GM18507 (cell line): ENCODE measurements at regions not wholly inside any gene's neighbourhood (a gene's known extent, or its start where the extent isn't known, plus 50 kb on each side); places are given as distances from the start of the nearest gene placed in this dataset.
"Not testable (repeated sequence)": the region's sequence is repeated elsewhere in the genome, so short reads cannot be mapped to it uniquely, and the experiment has no call there.

ENCODE experiments used
- DNase-seq: peaks from one replicate; pipeline ENCODE4 v3.0.0; 2011; ENCODE audit warnings: low read depth; ENCODE audit not compliant: insufficient read length; ENCODE audit errors: extremely low spot score
- FAIRE-seq: peaks from 2 replicates; lab custom pipeline; 2011; peaks lifted over from hg19 to GRCh38; lab: Jason Lieb, UNC

GRCh38 chr7:109757713-109758112, 1188.0 kb downstream of the DNAJB9 start:
- FAIRE-seq = no peak

GRCh38 chr7:109763611-109764010, 1193.9 kb downstream of the DNAJB9 start:
- DNase-seq = no peak
- no peak for FAIRE-seq

More at GRCh38 chr7:109757713-109758112, 1188.0 kb downstream of the DNAJB9 start:
- DNase-seq = no peak

DNA sequence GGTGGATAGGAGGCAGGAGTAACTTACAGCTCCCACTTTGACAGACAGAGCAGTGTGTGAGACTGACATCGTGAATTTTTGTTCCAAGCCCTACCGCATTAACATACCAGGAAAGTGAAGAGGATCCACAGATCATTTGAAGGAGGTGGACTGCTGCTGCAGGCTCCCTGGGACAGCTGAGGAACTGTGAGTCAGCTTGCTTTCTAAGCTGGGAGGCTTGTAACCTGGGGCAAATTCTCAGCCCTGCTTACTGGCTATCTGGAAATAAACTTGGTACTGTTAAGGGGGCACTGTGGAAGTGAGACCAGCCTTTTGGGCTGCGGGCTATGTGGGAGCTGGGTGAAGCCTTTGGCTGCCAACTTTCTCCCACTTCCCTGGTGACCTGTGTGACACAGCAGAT, 1202.5 kb downstream of the DNAJB9 start:
- no peak for DNase-seq
- FAIRE-seq = no peak

GRCh38 chr7:109782806-109783205, 1213.1 kb downstream of the DNAJB9 start:
- FAIRE-seq = no peak
- no peak for DNase-seq

DNA sequence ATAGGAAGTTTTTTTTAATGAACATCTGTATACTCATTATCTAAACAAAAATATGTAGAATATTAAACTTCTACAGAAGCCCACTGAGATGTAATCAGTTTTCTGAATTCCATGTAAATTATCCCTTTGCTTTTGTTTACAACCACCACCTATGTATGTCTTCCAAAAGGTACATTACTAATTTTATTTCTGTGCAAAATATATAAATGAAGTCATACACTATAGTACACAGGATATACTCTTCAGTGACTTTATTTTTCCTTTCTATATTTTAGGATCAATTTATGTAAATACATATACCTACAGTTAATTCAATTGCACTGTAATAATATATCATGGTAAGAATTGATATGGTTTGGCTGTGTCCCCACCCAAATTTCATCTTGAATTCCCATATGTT, 1236.9 kb downstream of the DNAJB9 start:
- DNase-seq = no peak
- FAIRE-seq = no peak

GRCh38 chr7:109821156-109821555, 1251.5 kb downstream of the DNAJB9 start:
- FAIRE-seq = no peak
- DNase-seq = no peak

DNA sequence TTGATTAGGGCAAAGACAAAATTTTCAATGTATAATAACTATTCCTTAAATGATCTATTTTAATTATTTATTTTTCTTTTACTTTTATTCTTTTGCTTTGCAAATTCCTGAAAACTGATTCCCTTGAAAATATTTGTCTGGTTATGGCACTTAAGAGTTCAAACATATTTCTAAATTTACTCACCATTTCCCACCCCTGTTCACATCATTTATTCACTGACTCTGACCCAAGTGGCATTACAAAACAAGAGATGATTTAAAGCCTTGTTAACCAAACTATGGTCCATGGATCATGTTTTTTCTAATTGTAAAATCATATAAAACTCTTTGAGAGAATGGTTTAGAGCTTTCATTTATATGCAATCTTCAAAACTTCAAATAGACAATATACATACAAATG, 1256.1 kb upstream of the LRRN3 start:
- FAIRE-seq = no peak
- DNase-seq = no peak

GRCh38 chr7:109835577-109835976, 1255.3 kb upstream of the LRRN3 start:
- no peak for FAIRE-seq
- no peak for DNase-seq

DNA sequence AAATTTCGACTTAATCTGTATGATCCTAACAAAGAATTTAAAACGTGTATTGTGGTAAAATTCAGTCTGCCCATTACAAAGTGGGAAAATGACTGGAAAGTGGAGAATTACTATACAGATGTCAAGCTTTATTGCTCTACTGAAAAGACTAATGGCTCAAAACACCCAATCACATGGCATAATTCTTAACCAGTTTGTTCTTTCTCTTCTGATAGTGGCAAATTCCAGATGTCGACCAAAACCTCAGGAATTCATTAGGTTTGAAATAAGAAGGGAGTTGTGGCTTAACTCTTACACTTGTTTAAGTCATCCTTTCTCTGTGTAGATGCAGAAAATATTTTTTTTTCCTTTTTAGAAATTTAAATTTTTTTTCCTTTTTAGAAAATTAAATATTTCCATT, 1254.9 kb upstream of the LRRN3 start:
- DNase-seq = no peak
- FAIRE-seq = no peak

DNA sequence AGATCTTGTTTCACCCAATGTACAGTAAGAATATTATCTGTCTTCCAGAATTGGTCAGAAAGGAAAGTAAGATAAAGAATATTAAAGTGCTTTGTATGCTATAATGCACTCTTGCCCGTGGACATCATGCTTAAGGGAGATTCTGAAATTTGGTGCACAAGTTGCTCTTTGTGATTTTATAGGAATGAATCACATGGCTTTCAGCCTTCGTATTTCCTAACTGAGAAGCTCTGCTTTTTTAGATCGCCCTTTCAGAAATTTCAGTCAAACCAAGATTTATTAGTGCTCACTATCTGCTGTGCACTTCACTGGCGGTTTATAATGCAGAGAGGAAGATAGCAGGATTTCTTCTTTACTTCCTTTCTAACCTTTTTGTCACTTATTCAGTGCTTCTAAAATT, 1248.5 kb upstream of the LRRN3 start:
- DNase-seq (no peak), FAIRE-seq (no peak)

DNA sequence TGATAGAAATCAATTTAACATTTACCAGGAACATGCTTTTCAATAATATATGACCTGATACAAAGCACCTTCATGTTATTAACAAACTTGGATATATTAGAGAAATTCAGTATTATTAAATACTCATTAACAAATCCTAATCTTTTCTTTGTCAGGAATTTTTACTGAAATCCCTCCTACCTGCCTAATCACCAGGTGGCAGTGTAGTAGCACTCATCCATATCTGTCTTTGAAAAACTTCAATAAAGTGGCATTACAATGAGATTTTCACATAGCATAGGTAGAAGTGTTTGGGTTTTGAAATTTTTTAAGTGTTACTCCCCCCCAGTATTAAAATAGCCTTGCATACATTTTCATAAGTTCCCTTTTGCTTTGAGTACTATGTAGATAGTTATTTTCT, 1246.6 kb upstream of the LRRN3 start:
- FAIRE-seq = no peak
- DNase-seq = no peak

DNA sequence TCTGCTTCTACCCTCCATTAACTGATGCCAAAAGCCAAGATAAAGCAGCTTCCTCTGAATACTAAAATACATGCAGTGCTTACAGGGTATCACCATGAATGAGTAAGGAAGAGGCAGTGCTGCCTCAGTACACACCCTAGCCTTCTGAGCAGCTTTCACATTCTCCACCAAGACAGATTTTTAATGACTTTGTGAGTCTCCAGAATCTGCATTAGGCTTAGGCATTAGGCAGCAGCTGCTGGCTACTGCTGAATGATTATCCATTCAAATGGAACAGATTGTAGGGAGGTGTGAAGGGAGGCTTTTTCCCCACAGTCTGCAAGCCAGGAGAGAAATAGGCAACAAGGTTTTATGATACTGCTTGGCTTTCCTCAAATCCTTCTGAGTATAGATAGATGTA, 1226.7 kb upstream of the LRRN3 start:
- DNase-seq (no peak), FAIRE-seq (no peak)

DNA sequence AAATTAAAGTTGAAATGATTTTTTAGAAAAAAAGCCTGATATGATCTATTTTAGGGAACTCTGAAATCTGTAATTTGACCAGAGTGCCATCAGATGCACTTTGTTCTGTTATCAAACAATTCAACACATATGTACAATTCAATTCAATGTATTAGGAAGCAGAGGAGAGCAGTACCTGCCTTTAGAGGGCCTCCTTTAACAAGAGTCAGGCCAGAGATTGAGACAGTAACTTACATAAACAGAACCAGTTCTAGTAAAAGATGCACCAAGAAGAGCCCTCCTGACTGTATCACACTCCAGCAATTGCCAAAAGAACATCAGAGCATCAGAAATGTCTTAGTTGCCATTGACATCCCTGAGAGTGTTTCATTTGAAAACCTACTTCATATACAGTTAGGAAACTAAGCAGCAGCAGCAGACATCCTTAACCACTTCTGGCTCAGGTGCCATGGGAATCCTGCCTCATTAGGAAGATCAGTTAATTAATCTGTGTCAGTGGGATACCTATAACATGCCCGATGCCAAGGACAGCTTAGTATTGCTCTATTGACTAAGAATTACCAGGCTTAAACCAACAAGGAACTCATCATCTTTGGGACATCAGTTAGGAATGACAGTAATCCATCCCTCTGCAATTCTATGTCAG, 1222.6 kb upstream of the LRRN3 start:
- DNase-seq (no peak), FAIRE-seq (no peak)

GRCh38 chr7:109873296-109873695, 1217.6 kb upstream of the LRRN3 start:
- FAIRE-seq = no peak
- DNase-seq = no peak

- FAIRE-seq = no peak
- no peak for DNase-seq
Observed at GRCh38 chr7:109879287-109879828, 1211.6 kb upstream of the LRRN3 start.

GRCh38 chr7:109890622-109891021, 1200.3 kb upstream of the LRRN3 start:
- DNase-seq (no peak), FAIRE-seq (no peak)

DNA sequence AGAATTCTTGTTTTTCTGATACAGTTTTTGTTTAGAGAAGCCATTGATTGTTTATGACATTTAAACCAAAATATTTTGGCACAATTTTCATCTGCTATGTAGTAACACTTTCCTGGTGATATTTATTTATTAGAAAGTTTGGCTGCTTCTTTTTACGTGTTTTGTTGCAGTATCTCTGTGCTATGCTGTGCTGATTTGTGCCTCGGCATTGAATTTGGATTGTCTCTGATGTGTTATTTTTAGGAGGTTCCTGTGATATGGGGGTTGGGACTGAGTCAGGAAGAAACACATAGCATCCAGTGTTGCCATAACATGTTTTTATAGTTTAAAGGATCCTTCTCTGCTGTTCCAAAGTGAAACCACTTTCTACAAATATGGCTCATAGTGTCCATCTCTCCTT, 1197.7 kb upstream of the LRRN3 start:
- DNase-seq (no peak), FAIRE-seq (no peak)

DNA sequence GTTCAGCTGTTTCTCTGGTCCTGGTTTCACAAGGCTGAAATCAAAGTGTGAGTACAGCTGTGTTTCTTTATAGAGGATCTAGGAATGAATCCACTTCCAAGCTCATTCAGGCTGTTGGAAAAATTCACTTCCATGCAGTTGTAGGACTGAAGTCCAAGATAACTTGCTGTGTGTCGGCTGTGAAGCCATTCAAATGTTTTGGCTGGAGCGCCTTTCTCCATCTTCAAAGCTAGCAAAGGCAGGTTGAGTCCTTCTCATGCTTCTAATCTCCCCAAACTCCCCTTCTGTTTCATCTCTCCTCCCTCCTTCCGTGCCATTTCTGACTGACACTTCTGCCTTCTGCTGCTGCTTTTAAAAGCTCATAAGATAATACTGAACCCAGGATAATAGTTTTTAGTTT, 1195.4 kb upstream of the LRRN3 start:
- FAIRE-seq = no peak
- DNase-seq = no peak

- FAIRE-seq (no peak), DNase-seq (no peak)
Observed at GRCh38 chr7:109901926-109902325, 1189.0 kb upstream of the LRRN3 start.

DNA sequence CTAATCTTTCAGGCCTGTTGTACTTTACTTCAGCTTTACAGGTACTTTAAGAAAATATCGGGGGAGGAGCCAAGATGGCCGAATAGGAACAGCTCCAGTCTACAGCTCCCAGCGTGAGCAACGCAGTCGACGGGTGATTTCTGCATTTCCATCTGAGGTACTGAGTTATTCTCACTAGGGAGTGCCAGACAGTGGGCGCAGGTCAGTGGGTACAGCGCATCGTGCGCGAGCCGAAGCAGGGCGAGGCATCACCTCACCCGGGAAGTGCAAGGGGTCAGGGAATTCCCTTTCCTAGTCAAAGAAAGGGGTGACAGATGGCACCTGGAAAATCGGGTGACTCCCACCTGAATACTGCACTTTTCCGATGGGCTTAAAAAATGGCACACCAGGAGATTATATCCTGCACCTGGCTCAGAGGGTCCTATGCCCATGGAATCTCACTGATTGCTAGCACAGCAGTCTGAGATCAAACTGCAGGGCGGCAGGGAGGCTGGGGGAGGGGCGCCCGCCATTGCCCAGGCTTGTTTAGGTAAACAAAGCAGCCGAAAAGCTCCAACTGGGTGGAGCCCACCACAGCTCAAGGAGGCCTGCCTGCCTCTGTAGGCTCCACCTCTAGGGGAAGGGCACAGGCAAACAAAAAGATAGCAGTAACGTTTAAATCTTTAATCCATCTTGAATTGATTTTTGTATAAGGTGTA, 1185.4 kb upstream of the LRRN3 start:
- DNase-seq, FAIRE-seq: not testable (repeated sequence)

GRCh38 chr7:109915670-109916069, 1175.3 kb upstream of the LRRN3 start:
- FAIRE-seq = no peak
- no peak for DNase-seq
